ENCODE measurements at regions not wholly inside any gene's neighbourhood (a gene's known extent, or its start where the extent isn't known, plus 50 kb on each side); places are given as distances from the start of the nearest gene placed in this dataset.

GRCh38 chr6:15712797-15713196 is 50.0 kb upstream of the DTNBP1 start:
- DNase-seq, result no peak

Measured in NCI-H345 (cell line).